OCI-LY3 (cell line): ENCODE measurements at regions not wholly inside any gene's neighbourhood (a gene's known extent, or its start where the extent isn't known, plus 50 kb on each side); places are given as distances from the start of the nearest gene placed in this dataset.

Experiments used
- H2AFZ ChIP-seq: fragments of 200-600, 300-600 bp; shearing (Covaris generic); 2 replicates; pipeline ENCODE4 v1.6.0; 2014; ENCODE audit warnings: antibody characterized with exemption, low read depth, low read length
- H3K27ac ChIP-seq: fragments of 200-600, 300-600 bp; sonication (generic); 2 replicates; pipeline ENCODE4 v1.5.1; 2014; ENCODE audit warnings: mild to moderate bottlenecking, low read length, moderate library complexity, mixed read lengths
- H3K27me3 ChIP-seq: fragments of 200-600, 300-600 bp; sonication (generic); 2 replicates; pipeline ENCODE4 v1.6.1; 2014; ENCODE audit warnings: low read depth, low read length, mixed read lengths
- H3K36me3 ChIP-seq: fragments of 200-600, 300-600 bp; sonication (generic); replicated peaks from 2 replicates; pipeline ENCODE3; 2014; ENCODE audit warnings: low read depth, low read length, mixed read lengths
- H3K4me1 ChIP-seq: fragments of 300-600, 200-600 bp; sonication (generic); 2 replicates; pipeline ENCODE4 v1.6.1; 2014; ENCODE audit warnings: low read length, mixed read lengths
- H3K4me2 ChIP-seq: fragments of 200-600, 300-600 bp; sonication (generic); 2 replicates; pipeline ENCODE4 v1.6.1; 2014; ENCODE audit warnings: low read length, mixed read lengths
- H3K4me3 ChIP-seq: fragments of 300-600, 200-600 bp; sonication (generic); 2 replicates; pipeline ENCODE4 v1.5.1; 2014; ENCODE audit warnings: antibody characterized with exemption, mild to moderate bottlenecking, low read length, moderate library complexity
- H3K79me2 ChIP-seq: fragments of 300-600, 200-600 bp; shearing (Covaris generic); 2 replicates; pipeline ENCODE4 v1.6.1; 2014; ENCODE audit warnings: mild to moderate bottlenecking, low read length, mixed read lengths
- H3K9ac ChIP-seq: fragments of 300-600, 200-600 bp; shearing (Covaris generic); 2 replicates; pipeline ENCODE4 v1.6.0; 2014; ENCODE audit warnings: mild to moderate bottlenecking, low read length, moderate library complexity
- H3K9me3 ChIP-seq: fragments of 200-600, 300-600 bp; shearing (Covaris generic); 2 replicates; pipeline ENCODE4 v1.6.1; 2014; ENCODE audit warnings: low read length, mixed read lengths; ENCODE audit not compliant: insufficient read depth
- H4K20me1 ChIP-seq: fragments of 200-600, 300-600 bp; sonication (generic); 2 replicates; pipeline ENCODE4 v1.6.1; 2016; ENCODE audit warnings: low read length, mixed read lengths; ENCODE audit not compliant: insufficient read depth
- EZH2phosphoT487 ChIP-seq: fragments of 200-600 bp; shearing (Covaris generic); IDR thresholded peaks from 2 replicates; pipeline ENCODE4 v1.6.1; 2018; ENCODE audit warnings: antibody characterized with exemption, mixed run types, low read depth
- TF ChIP-seq, protein P1 (sequence below): fragments of 200-600, 300-600 bp; sonication (generic); IDR thresholded peaks from 2 replicates; pipeline ENCODE4 v1.5.1; 2014; ENCODE audit warnings: antibody characterized with exemption, low read length, low read depth

- no peak overlapping the region for H3K27ac ChIP-seq
- H2AFZ ChIP-seq = no peak overlapping the region
These were observed 345.2 kb downstream of the BCL11B start for GRCh38 chr14:98926801-98927200.

GRCh38 chr14:98927986-98928385 lies 344.0 kb downstream of the BCL11B start:
- H3K27me3 ChIP-seq = no peaks in the 10 kb centered on the region
- H3K4me1 ChIP-seq = peaks cover 18% of the 10 kb centered on the region
- no peaks in the 10 kb centered on the region for H3K79me2 ChIP-seq
- H3K4me2 ChIP-seq = no peak overlapping the region
- no peak overlapping the region for H3K4me3 ChIP-seq
- no peak overlapping the region for H3K9ac ChIP-seq
- H2AFZ ChIP-seq = no peak overlapping the region
- H3K36me3 ChIP-seq = no peaks in the 10 kb centered on the region
- H3K27ac ChIP-seq = no peak overlapping the region
- H3K9me3 ChIP-seq = no peaks in the 10 kb centered on the region
- TF ChIP-seq, protein P1, sequence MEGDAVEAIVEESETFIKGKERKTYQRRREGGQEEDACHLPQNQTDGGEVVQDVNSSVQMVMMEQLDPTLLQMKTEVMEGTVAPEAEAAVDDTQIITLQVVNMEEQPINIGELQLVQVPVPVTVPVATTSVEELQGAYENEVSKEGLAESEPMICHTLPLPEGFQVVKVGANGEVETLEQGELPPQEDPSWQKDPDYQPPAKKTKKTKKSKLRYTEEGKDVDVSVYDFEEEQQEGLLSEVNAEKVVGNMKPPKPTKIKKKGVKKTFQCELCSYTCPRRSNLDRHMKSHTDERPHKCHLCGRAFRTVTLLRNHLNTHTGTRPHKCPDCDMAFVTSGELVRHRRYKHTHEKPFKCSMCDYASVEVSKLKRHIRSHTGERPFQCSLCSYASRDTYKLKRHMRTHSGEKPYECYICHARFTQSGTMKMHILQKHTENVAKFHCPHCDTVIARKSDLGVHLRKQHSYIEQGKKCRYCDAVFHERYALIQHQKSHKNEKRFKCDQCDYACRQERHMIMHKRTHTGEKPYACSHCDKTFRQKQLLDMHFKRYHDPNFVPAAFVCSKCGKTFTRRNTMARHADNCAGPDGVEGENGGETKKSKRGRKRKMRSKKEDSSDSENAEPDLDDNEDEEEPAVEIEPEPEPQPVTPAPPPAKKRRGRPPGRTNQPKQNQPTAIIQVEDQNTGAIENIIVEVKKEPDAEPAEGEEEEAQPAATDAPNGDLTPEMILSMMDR = no peak
- no peak for TF ChIP-seq EZH2phosphoT487
- no peaks in the 10 kb centered on the region for H4K20me1 ChIP-seq

More at GRCh38 chr14:98926801-98927200, 345.2 kb downstream of the BCL11B start:
- H3K79me2 ChIP-seq = no peaks in the 10 kb centered on the region
- H3K9me3 ChIP-seq = 0 out of 2 replicates have a peak, but pooled peaks cover 7% of the 10 kb centered on the region
- no peaks in the 10 kb centered on the region for H4K20me1 ChIP-seq
- 0 out of 2 replicates have a peak, but pooled peaks cover 4% of the 10 kb centered on the region for H3K27me3 ChIP-seq
- H3K4me1 ChIP-seq = peaks cover 14% of the 10 kb centered on the region
- no peak for TF ChIP-seq EZH2phosphoT487
- TF ChIP-seq, protein P1 = no peak
- H3K36me3 ChIP-seq = no peaks in the 10 kb centered on the region
- no peak overlapping the region for H3K4me2 ChIP-seq
- H3K4me3 ChIP-seq = no peak overlapping the region
- H3K9ac ChIP-seq = no peak overlapping the region

GRCh38 chr14:98928418-98928817 lies 343.6 kb downstream of the BCL11B start:
- Histone ChIP-seq H4K20me1 (no peaks in the 10 kb centered on the region), H2AFZ (no peak overlapping the region), H3K27me3 (no peaks in the 10 kb centered on the region), H3K4me1 (peaks cover 18% of the 10 kb centered on the region), H3K27ac (no peak overlapping the region), H3K79me2 (no peaks in the 10 kb centered on the region), H3K9me3 (no peaks in the 10 kb centered on the region), H3K4me3 (no peak overlapping the region), H3K36me3 (no peaks in the 10 kb centered on the region), H3K9ac (no peak overlapping the region), H3K4me2 (no peak overlapping the region)
- TF ChIP-seq, protein P1 = no peak
- no peak for TF ChIP-seq EZH2phosphoT487

DNA sequence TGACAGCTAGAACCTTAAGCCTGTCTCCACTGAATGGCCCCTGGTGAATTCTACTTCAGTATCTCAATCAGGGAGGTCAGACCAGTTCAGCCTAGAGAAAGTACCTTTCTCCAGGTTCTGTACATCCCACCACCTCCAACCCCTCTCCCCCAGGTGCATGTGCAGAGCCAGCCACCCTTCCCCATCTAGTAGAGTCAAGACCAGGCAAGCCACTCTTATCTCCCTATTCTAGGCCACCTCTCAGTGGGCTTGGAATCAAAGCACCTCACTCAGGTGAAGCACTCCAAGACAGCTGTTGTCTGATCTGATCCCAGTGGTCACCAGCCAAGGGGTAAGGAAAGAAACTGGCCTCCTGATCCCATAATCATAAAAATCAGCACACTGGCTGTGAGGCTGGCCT lies 340.9 kb downstream of the BCL11B start:
- Histone ChIP-seq H3K9me3 (no peaks in the 10 kb centered on the region), H3K79me2 (no peaks in the 10 kb centered on the region), H3K9ac (no peak overlapping the region), H3K36me3 (no peaks in the 10 kb centered on the region), H2AFZ (no peak overlapping the region), H3K4me2 (no peak overlapping the region), H4K20me1 (no peaks in the 10 kb centered on the region), H3K4me1 (peaks cover 6% of the 10 kb centered on the region; the same call in 1 of the 2 replicates), H3K27me3 (no peaks in the 10 kb centered on the region), H3K27ac (no peak overlapping the region), H3K4me3 (no peak overlapping the region)
- no peak for TF ChIP-seq EZH2phosphoT487
- TF ChIP-seq, protein P1 = no peak
